GM12891 (cell line): ENCODE measurements at regions not wholly inside any gene's neighbourhood (a gene's known extent, or its start where the extent isn't known, plus 50 kb on each side); places are given as distances from the start of the nearest gene placed in this dataset.
A peak's percentile ranks its signal among the peaks of the same experiment; 100 is the strongest.

Experiments
- DNase-seq: peaks from one replicate; pipeline ENCODE4 v3.0.0; 2011; ENCODE audit warnings: low spot score; ENCODE audit not compliant: insufficient read length
- FAIRE-seq: peaks from 2 replicates; lab custom pipeline; 2011; peaks lifted over from hg19 to GRCh38; lab: Jason Lieb, UNC
- PAX5 ChIP-seq: IDR thresholded peaks from 2 replicates; pipeline ENCODE4 v1.6.1; 2011; ENCODE audit warnings: low read length, moderate library complexity, mild to moderate bottlenecking; ENCODE audit not compliant: insufficient read depth, severe bottlenecking
- POLR2A ChIP-seq: IDR thresholded peaks from 2 replicates; pipeline ENCODE4 v1.6.1; 2011; ENCODE audit warnings: low read depth, low read length, control low read depth
- POLR2AphosphoS5 ChIP-seq: IDR thresholded peaks from 2 replicates; pipeline ENCODE4 v1.6.1; 2011; ENCODE audit warnings: low read depth, low read length, control low read depth
- POU2F2 ChIP-seq: IDR thresholded peaks from 2 replicates; pipeline ENCODE4 v1.6.1; 2011; ENCODE audit warnings: low read depth, mild to moderate bottlenecking, control low read depth, low read length, moderate library complexity
- SPI1 ChIP-seq: IDR thresholded peaks from 2 replicates; pipeline ENCODE4 v1.6.1; 2011; ENCODE audit warnings: low read depth, low read length, control low read depth
- TAF1 ChIP-seq: IDR thresholded peaks from 2 replicates; pipeline ENCODE4 v1.6.1; 2011; ENCODE audit warnings: low read depth, low read length, control low read depth

GRCh38 chr1:8206391-8206790, 111.5 kb upstream of the SLC45A1 start:
- no peak for DNase-seq
- no peak for FAIRE-seq
- no peak for TF ChIP-seq PAX5
- no peak for TF ChIP-seq POU2F2
- TF ChIP-seq POLR2AphosphoS5 = no peak
- TF ChIP-seq TAF1 = no peak
- TF ChIP-seq SPI1 = no peak
- TF ChIP-seq POLR2A = no peak

- FAIRE-seq (no peak), DNase-seq (no peak)
- TF ChIP-seq TAF1 (no peak), SPI1 (no peak), POU2F2 (no peak), POLR2AphosphoS5 (no peak), PAX5 (no peak), POLR2A (no peak)
These were observed 112.1 kb upstream of the SLC45A1 start for GRCh38 chr1:8205771-8206170.

GRCh38 chr1:8204826-8205225, 113.1 kb upstream of the SLC45A1 start:
- FAIRE-seq = no peak
- DNase-seq = no peak
- TF ChIP-seq POU2F2 = no peak
- TF ChIP-seq TAF1 = no peak
- no peak for TF ChIP-seq SPI1
- TF ChIP-seq POLR2AphosphoS5 = no peak
- no peak for TF ChIP-seq PAX5
- TF ChIP-seq POLR2A = no peak

GRCh38 chr1:8203551-8203950, 114.4 kb upstream of the SLC45A1 start:
- TF ChIP-seq TAF1 (no peak), POLR2AphosphoS5 (no peak), POU2F2 (no peak), POLR2A (no peak), PAX5 (no peak), SPI1 (no peak)
- FAIRE-seq (no peak), DNase-seq (no peak)

GRCh38 chr1:8203056-8203455, 114.9 kb upstream of the SLC45A1 start:
- TF ChIP-seq POLR2A (no peak), TAF1 (no peak), PAX5 (no peak), POU2F2 (no peak), SPI1 (no peak), POLR2AphosphoS5 (no peak)
- no peak for DNase-seq
- no peak for FAIRE-seq

- TF ChIP-seq POU2F2 = no peak
- TF ChIP-seq POLR2A = no peak
- TF ChIP-seq SPI1 = no peak
- TF ChIP-seq TAF1 = no peak
- TF ChIP-seq PAX5 = no peak
- TF ChIP-seq POLR2AphosphoS5 = no peak
- no peak for DNase-seq
- no peak for FAIRE-seq
These were observed 115.6 kb upstream of the SLC45A1 start for GRCh38 chr1:8202182-8202905.

GRCh38 chr1:8201331-8201861, 116.5 kb upstream of the SLC45A1 start:
- FAIRE-seq = no peak
- TF ChIP-seq SPI1 (no peak), TAF1 (no peak), POLR2A (no peak), PAX5 (no peak), POLR2AphosphoS5 (no peak), POU2F2 (no peak)
- DNase-seq = no peak

GRCh38 chr1:8200317-8201115, 117.4 kb upstream of the SLC45A1 start:
- no peak for FAIRE-seq
- no peak for TF ChIP-seq TAF1
- no peak for TF ChIP-seq SPI1
- no peak for TF ChIP-seq POU2F2
- no peak for TF ChIP-seq POLR2A
- no peak for TF ChIP-seq PAX5
- TF ChIP-seq POLR2AphosphoS5 = no peak
- DNase-seq = no peak

GRCh38 chr1:8198522-8198921, 119.4 kb upstream of the SLC45A1 start:
- no peak for DNase-seq
- TF ChIP-seq TAF1 = no peak
- TF ChIP-seq POU2F2 = no peak

GRCh38 chr1:8197493-8198282, 120.2 kb upstream of the SLC45A1 start:
- FAIRE-seq = peak; percentile 70
- DNase-seq = peak; percentile 46
- no peak for TF ChIP-seq SPI1
- no peak for TF ChIP-seq PAX5
- no peak for TF ChIP-seq POLR2A

More at GRCh38 chr1:8198522-8198921, 119.4 kb upstream of the SLC45A1 start:
- no peak for FAIRE-seq
